Duodenal mucosa (tissue), 2 donors: ENCODE measurements at regions not wholly inside any gene's neighbourhood (a gene's known extent, or its start where the extent isn't known, plus 50 kb on each side); places are given as distances from the start of the nearest gene placed in this dataset.
A peak's percentile ranks its signal among the peaks of the same experiment; 100 is the strongest.

Source experiments
- H3K27ac ChIP-seq: one replicate; pipeline ENCODE4 v1.7.0; 2013; ENCODE audit warnings: low read depth, low read length
- H3K27me3 ChIP-seq, 2 donors: one replicate each; pipeline ENCODE4 v1.7.0; 2013; ENCODE audit warnings: low read length in 2 of 2, control low read depth in 1 of 2; ENCODE audit not compliant: insufficient read depth in 2 of 2, control insufficient read depth in 1 of 2
- H3K36me3 ChIP-seq, 2 donors: one replicate each; pipeline ENCODE4 v1.7.0; 2013; ENCODE audit warnings: low read length in 2 of 2, control low read depth in 1 of 2; ENCODE audit not compliant: insufficient read depth in 2 of 2, control insufficient read depth in 1 of 2
- H3K4me1 ChIP-seq, 2 donors: one replicate each; pipeline ENCODE4 v1.7.0; 2013; ENCODE audit warnings: low read length in 2 of 2, control low read depth in 1 of 2; ENCODE audit not compliant: insufficient read depth in 2 of 2, control insufficient read depth in 1 of 2
- H3K4me3 ChIP-seq, 2 donors: one replicate each; pipeline ENCODE4 v1.7.0; 2013; ENCODE audit warnings: low read length in 2 of 2, low read depth in 1 of 2
- H3K9ac ChIP-seq, 2 donors: one replicate each; pipeline ENCODE4 v1.7.0; 2013; ENCODE audit warnings: low read length in 2 of 2, low read depth in 1 of 2
- H3K9me3 ChIP-seq, 2 donors: one replicate each; pipeline ENCODE4 v1.7.0; 2013; ENCODE audit warnings: low read length in 2 of 2, control low read depth in 1 of 2; ENCODE audit not compliant: control insufficient read depth in 1 of 2

DNA sequence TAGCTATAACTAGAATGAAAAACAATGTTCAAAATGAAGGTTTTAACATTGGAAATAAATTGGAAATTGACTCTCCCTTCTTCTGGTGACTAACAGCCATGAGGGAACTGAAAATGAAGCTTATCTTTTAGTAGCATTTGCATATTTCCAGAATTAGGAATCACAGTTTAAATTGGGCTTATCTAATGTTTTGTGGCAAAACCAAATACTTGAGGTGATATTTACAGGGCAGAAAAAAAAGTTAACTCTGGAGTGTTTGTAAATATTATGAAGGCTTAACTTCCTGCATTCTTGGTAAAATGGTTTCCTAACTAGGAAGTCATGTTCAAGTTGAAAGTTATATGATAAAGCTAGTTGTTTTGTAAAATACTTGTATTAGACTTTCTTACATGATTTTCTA is 96.4 kb upstream of the SOX9 start:
- Histone ChIP-seq H3K27me3 (peaks cover 0 to 8% of the 10 kb centered on the region in 2 donors), H3K9ac (no peak overlapping the region)

DNA sequence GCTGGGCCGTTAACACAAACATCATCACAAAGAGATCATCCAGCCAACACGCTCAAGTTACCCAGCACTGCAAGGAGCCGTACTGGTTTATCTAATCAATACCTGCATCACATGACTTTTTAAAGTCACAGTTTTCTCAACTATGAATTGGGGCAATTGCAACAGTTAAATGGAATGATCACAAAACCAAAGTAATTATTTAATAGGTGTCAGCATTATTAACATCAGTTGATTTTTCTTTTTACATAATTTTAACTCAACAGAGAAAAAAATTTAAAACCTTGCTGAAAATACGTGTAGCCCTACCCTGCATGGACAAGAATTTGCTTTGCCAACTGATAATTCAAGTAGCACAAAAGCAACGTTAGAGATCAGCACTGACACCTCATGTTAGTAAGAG is 95.7 kb upstream of the SOX9 start:
- H3K27me3 ChIP-seq = peaks cover 0 to 8% of the 10 kb centered on the region in 2 donors
- H3K9ac ChIP-seq = no peak overlapping the region
- no peaks in the 10 kb centered on the region for H3K9me3 ChIP-seq
- no peaks in the 10 kb centered on the region for H3K36me3 ChIP-seq
- H3K4me3 ChIP-seq = no peak overlapping the region
- no peak overlapping the region for H3K27ac ChIP-seq
- peaks cover 0 to 8% of the 10 kb centered on the region in 2 donors for H3K4me1 ChIP-seq

More for the DNA sequence above, 96.4 kb upstream of the SOX9 start:
- Histone ChIP-seq H3K9me3 (no peaks in the 10 kb centered on the region), H3K4me1 (peaks cover 0 to 2% of the 10 kb centered on the region in 2 donors), H3K36me3 (no peaks in the 10 kb centered on the region), H3K4me3 (no peak overlapping the region), H3K27ac (no peak overlapping the region)

- Histone ChIP-seq H3K36me3 (no peaks in the 10 kb centered on the region), H3K4me1 (peaks cover 0 to 9% of the 10 kb centered on the region in 2 donors), H3K27me3 (no peaks in the 10 kb centered on the region), H3K4me3 (peak overlapping the region; percentile 67 to 76), H3K9me3 (no peaks in the 10 kb centered on the region), H3K27ac (no peak overlapping the region), H3K9ac (peak overlapping the region; percentile 18 to 35)
These were observed 90.5 kb upstream of the SOX9 start for GRCh38 chr17:72030067-72030899.

- no peak overlapping the region for H3K9ac ChIP-seq
- no peak overlapping the region for H3K27ac ChIP-seq
- H3K27me3 ChIP-seq = no peaks in the 10 kb centered on the region
- H3K9me3 ChIP-seq = no peaks in the 10 kb centered on the region
- no peaks in the 10 kb centered on the region for H3K36me3 ChIP-seq
- H3K4me1 ChIP-seq = peaks cover 0 to 9% of the 10 kb centered on the region in 2 donors
- H3K4me3 ChIP-seq = no peak overlapping the region
These were observed 89.5 kb upstream of the SOX9 start for GRCh38 chr17:72031219-72031884.

DNA sequence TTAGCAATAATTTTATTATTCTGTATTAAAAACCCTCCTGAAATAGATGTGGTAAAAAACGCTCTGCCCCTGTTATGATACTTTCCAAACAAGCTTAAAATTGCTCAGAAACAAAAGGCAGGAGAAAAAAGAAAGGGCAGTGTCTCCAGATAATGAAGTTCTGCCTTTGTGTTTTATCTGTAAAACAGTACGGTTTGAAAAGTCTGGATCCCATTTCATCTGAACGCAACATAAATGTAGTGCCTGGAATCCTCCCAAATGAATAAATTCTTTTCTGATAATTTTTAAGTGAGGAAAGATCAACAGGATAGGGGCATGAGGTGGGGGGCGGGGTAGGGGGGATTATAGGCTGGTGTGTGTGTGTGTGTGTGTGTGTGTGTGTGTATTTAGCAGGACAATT is 87.5 kb upstream of the SOX9 start:
- peaks cover 0 to 9% of the 10 kb centered on the region in 2 donors for H3K4me1 ChIP-seq
- H3K9ac ChIP-seq = no peak overlapping the region
- no peaks in the 10 kb centered on the region for H3K27me3 ChIP-seq
- no peak overlapping the region for H3K4me3 ChIP-seq
- no peak overlapping the region for H3K27ac ChIP-seq
- H3K36me3 ChIP-seq = no peaks in the 10 kb centered on the region
- no peaks in the 10 kb centered on the region for H3K9me3 ChIP-seq

GRCh38 chr17:72034000-72034399 is 86.8 kb upstream of the SOX9 start:
- Histone ChIP-seq H3K4me3 (no peak overlapping the region), H3K9ac (no peak overlapping the region), H3K27me3 (no peaks in the 10 kb centered on the region), H3K36me3 (no peaks in the 10 kb centered on the region), H3K9me3 (no peaks in the 10 kb centered on the region), H3K4me1 (peaks cover 0 to 9% of the 10 kb centered on the region in 2 donors), H3K27ac (no peak overlapping the region)

DNA sequence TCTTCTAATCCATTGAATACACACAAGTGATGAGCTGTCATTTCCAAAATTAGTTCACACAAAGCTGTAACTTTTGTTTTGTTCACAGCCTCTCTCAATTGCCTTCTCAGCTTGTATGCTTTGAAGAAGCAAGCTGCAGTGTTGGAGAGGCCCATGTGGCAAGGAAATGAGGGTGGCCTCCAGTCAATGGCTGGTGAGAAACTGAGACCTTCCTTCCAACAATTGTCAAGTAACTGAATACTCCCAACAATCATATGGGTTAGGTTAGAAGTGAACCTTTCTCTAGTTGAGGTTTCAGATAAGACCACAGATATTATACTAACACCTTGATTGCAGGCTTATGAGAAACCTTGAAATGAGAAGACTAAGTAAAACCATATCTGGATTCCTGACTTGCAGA is 82.4 kb upstream of the SOX9 start:
- H3K27me3 ChIP-seq = no peaks in the 10 kb centered on the region
- H3K36me3 ChIP-seq = no peaks in the 10 kb centered on the region
- no peak overlapping the region for H3K4me3 ChIP-seq
- H3K9ac ChIP-seq = no peak overlapping the region
- no peaks in the 10 kb centered on the region for H3K4me1 ChIP-seq
- H3K9me3 ChIP-seq = no peaks in the 10 kb centered on the region
- no peak overlapping the region for H3K27ac ChIP-seq

DNA sequence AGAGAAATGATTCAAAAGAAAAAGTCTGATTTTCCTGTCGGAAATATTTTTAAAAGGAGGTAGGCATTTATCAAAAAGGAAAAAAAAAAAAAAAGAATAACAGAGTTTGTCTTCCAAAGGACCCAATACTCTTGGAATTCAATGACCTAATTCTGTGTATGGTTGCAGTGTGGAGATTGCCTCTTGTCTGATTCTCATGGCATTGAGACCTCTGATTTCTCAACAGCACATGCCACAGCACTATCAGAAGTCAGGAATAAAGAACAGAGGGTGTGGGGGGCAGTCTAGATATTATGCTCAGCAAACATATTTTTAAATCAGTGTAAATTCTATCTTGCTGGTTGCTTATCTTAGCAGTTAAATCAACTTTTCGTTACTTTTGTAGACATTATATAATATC is 81.3 kb upstream of the SOX9 start:
- H3K27ac ChIP-seq = no peak overlapping the region
- no peaks in the 10 kb centered on the region for H3K4me1 ChIP-seq
- no peak overlapping the region for H3K9ac ChIP-seq
- no peak overlapping the region for H3K4me3 ChIP-seq
- no peaks in the 10 kb centered on the region for H3K9me3 ChIP-seq
- no peaks in the 10 kb centered on the region for H3K27me3 ChIP-seq
- H3K36me3 ChIP-seq = no peaks in the 10 kb centered on the region

- H3K27me3 ChIP-seq = peaks cover 0 to 4% of the 10 kb centered on the region in 2 donors
These were observed 74.6 kb upstream of the SOX9 start for GRCh38 chr17:72046178-72046577.

More at GRCh38 chr17:72046178-72046577, 74.6 kb upstream of the SOX9 start:
- Histone ChIP-seq H3K9me3 (no peaks in the 10 kb centered on the region), H3K36me3 (no peaks in the 10 kb centered on the region), H3K9ac (no peak overlapping the region), H3K4me1 (no peaks in the 10 kb centered on the region), H3K4me3 (no peak overlapping the region), H3K27ac (no peak overlapping the region)
